Activated T-cell treated with anti-CD3 and anti-CD28 coated beads, Interleukin-2, amount 50 U/mL, for 48 hours (primary cell): ENCODE measurements at regions not wholly inside any gene's neighbourhood (a gene's known extent, or its start where the extent isn't known, plus 50 kb on each side); places are given as distances from the start of the nearest gene placed in this dataset.
A peak's percentile ranks its signal among the peaks of the same experiment; 100 is the strongest.

Source experiments
- DNase-seq, 2 experiments: peaks; one replicate each; pipeline ENCODE4 v3.0.0-alpha.2; 2020

- no peak for DNase-seq
These were observed 527.1 kb upstream of the DIPK2B start for GRCh38 chrX:45727761-45728160.

GRCh38 chrX:45722471-45722870 lies 521.8 kb upstream of the DIPK2B start:
- DNase-seq, result no peak

- DNase-seq, result no peak
These were observed 519.2 kb upstream of the DIPK2B start for GRCh38 chrX:45719751-45720501.

GRCh38 chrX:45718676-45719075 lies 518.0 kb upstream of the DIPK2B start:
- no peak for DNase-seq

GRCh38 chrX:45716750-45717149 lies 516.1 kb upstream of the DIPK2B start:
- no peak for DNase-seq

GRCh38 chrX:45715748-45716147 lies 515.1 kb upstream of the DIPK2B start:
- no peak for DNase-seq

GRCh38 chrX:45714866-45715265 lies 514.2 kb upstream of the DIPK2B start:
- no peak for DNase-seq

GRCh38 chrX:45712067-45712466 lies 511.4 kb upstream of the DIPK2B start:
- DNase-seq, result no peak

- no peak for DNase-seq
These were observed 510.6 kb upstream of the DIPK2B start for GRCh38 chrX:45711231-45711630.

- peak; percentile 73 to 76 for DNase-seq
These were observed 509.6 kb upstream of the DIPK2B start for GRCh38 chrX:45710081-45710801.

GRCh38 chrX:45709381-45709780 lies 508.7 kb upstream of the DIPK2B start:
- DNase-seq, result no peak

- DNase-seq, result no peak
These were observed 498.5 kb upstream of the DIPK2B start for GRCh38 chrX:45699158-45699557.

- DNase-seq, result no peak
These were observed 496.9 kb upstream of the DIPK2B start for GRCh38 chrX:45697591-45697990.

- no peak for DNase-seq
These were observed 496.1 kb upstream of the DIPK2B start for GRCh38 chrX:45696736-45697135.

GRCh38 chrX:45689971-45690370 lies 489.3 kb upstream of the DIPK2B start:
- no peak for DNase-seq

- no peak for DNase-seq
These were observed 483.2 kb upstream of the DIPK2B start for GRCh38 chrX:45683914-45684313.

- no peak for DNase-seq
These were observed 481.2 kb upstream of the DIPK2B start for GRCh38 chrX:45681891-45682290.

- no peak for DNase-seq
These were observed 469.2 kb upstream of the DIPK2B start for GRCh38 chrX:45669715-45670340.

- no peak for DNase-seq
These were observed 468.2 kb upstream of the DIPK2B start for GRCh38 chrX:45668686-45669443.

GRCh38 chrX:45667666-45668065 lies 467.0 kb upstream of the DIPK2B start:
- no peak for DNase-seq

- DNase-seq, result no peak
These were observed 464.1 kb upstream of the DIPK2B start for GRCh38 chrX:45664727-45665290.

- no peak for DNase-seq
These were observed 459.8 kb upstream of the DIPK2B start for GRCh38 chrX:45660477-45660876.

- no peak for DNase-seq
These were observed 432.7 kb upstream of the DIPK2B start for GRCh38 chrX:45633419-45633818.
